ENCODE measurements at regions not wholly inside any gene's neighbourhood (a gene's known extent, or its start where the extent isn't known, plus 50 kb on each side); places are given as distances from the start of the nearest gene placed in this dataset.

DNA sequence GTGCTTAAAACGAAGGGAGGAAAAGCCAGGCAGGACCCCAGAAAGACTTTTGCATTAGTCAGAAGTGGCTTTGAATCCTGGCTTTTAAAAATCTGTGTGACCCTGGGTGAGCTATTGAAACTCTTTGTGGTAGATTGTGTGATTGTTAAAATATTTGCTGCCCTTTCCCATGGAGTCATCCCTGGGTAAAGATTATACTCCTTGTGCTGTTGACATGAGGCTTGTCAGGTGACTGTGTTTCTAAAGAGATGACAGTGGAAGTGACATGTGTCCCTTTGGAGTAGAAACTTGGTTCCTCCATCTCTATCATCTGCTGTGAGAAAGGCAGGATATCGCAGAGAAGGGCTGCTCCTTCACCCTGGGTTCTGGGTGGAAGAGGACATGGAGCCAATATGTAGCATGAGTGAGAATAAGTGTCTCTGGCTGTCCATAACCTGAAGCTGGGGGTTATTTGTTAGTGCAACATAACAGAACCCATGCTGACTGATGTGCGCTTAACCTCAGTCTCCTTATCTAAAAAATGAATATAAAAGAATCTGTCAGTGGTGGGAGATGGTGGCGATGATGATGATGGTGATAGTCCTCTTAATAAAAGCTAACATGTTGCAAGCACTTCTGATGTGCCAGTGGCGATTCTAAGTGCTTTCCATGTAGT lies 187.6 kb downstream of the RHOU start:
- no peak for DNase-seq

DNA sequence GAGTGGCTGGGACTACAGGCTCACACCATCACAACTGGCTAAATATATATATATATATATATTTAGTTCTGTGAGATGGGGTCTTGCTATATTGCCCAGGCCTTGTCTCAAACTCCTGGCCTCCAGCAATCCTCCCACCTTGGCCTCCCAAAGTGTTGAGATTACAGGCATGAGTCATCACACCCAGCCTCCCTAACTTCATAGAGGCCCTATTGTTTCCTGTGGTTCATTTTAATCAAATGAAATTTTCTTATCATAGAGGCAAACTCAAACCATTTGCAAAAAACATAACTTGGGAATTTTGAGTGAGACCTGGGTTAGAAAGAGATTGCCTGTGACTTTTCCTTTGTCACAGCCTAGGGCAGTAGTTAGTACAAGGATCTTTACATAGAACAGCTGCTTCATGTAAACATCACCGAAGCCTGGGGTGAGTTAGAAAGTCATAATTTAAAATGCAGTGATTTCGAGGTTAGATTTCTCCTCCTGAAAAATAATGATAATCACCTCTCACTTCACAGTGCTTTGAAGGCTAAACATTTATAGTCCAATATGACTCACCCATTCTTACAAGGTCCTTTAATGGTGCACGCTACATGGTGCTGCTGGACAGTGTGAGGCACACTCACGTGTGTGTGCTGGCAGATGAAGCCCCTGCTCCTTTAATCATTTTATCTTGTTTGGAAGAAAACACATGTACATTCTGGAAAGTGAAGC lies 188.9 kb downstream of the RHOU start:
- no peak for DNase-seq

DNA sequence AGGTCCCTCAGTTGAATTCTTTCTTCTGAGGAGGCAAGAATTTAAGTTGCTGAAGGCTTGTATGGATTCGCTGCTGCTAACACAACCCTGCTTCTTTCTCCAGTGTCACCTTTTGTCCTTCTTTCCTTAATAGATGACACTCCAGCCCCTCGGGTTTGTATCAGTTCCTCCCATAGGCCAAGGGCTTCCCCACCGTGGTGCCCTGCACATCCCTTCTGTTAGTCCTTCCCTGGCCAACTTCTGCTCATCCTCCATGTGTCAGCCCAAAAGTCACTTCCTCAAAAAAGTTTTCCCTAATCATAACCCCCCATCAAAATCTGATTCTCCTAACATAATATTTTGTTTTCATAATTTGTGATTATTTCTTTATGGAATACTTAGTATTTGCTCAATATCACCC lies 190.4 kb downstream of the RHOU start:
- DNase-seq: no peak

DNA sequence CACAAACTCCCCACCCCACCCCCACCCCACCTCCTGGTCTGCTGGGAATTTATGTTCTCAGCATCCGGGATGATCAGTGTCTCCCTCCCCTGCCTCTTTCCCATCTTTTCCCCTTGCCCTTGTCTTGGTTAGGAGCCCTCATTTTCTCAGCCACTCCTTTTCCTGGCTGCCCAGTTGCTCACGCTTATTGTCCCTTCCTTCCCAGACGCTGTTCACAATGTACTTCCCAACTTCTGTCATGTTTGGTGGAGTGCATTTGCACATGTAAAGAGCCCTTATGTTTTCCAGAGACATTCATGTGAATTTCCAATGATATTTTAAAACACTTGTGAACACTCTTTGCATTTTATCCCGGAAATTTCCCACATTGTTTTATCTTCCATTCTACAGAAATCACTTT lies 192.1 kb downstream of the RHOU start:
- no peak for DNase-seq

DNA sequence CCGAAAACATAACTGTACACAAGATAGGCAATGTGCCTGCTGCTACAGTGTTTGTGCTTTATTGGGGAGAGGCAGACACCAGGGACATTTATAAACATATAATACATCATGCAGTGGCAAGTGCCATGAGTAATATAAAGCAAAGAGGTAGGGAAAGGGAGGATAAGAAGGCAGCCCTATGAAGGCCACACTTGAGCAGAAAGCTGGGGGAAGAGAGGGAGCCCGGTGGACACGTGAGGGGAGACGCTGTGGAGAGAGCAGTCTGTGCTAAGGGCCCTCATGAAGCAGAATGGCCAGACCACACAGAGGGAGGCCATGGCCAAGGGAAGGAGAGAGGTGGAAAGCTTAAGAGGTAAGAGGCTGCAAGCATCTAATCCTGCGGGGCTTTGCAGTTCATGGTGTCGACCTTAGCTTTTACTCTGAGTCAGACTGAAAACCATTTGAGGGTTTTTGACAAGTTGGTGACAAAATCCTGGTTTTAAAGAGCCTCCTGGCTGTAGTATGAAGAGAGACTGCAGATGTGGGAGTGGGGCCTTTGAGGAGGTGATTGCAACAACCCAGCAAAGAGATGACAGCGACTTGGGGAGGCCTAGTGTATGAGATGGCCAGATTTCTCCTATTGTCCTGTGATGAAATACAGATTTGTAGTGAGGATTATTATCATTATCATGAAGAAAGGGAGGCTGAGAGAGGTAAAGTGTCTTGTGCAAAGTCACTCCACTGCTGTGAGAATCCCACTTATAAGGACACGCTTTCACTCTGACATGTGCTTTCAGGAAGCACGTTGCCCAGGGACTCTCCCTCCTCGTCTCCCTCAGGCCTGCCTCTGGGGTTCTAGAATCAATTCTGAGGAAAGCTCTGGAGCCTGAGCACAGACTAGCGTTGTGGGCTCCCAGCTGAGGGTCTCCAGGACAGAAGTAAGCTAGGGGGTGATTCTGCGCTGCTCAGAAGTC lies 192.9 kb downstream of the RHOU start:
- DNase-seq: no peak

DNA sequence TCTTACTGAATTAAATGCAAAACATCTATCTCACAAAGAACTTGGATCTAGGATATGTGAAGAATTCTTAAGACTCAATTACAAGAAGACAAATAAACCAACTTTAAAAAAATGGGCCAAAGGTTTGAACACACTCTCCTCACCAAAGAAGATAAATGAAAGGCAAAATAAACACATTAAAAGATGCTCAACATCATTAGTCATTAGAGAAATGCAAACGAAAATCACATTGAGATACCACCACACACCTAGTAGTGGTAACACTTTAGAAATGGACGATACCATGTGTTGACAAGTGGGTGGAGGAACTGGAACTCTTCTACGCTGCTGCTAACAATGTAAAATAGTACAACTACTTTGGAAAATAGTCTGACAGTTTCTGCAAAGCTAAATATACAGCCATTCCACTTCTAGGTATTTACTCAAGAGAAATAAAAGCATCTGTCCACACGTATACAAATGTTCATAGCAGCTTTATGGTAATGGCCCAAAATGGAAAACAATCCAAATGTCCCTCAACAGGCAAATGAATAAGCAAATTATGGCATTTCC lies 194.3 kb downstream of the RHOU start:
- no peak for DNase-seq

DNA sequence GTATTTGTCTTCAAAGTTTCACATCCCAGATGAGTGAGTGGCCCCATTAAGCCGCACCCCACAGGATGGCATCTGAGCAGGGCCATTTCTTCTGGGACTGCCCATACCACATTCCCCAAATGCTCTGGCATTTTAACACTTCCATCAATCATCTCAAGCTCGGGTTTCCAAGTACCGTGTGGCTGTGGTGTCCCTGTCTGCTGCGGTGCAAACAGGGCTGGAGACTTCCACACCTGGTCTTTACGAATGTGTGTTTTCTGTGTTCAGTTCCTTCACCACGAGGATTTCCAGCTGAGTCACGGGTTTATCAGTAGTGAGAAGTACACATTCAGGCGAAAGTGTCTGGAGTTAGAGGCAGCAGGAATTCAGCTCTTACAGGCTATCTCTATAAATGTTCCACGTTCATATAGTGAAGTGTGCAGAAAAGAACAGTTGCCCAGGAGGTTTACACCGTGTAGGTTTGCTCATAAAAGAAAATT lies 195.2 kb downstream of the RHOU start:
- DNase-seq: no peak

DNA sequence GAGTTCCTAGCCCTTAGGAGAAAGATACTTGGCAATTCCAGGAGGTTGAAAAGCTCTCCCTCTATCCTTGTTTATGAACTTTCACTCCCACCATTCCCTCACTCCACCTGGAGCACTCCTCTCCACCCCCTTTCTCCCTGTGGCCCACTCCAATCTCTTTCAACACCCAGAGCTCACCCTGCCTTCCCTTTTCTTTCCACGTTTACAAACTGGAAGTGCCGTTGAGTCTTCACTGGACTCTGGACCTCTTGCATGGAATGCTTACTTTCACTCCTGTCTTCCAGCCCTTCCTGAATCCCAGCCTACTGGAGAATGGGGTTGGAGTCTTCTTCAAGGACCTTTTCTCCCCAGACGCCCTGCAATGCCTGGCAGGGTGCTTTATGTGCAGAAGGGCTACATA lies 198.5 kb downstream of the RHOU start:
- no peak for DNase-seq

DNA sequence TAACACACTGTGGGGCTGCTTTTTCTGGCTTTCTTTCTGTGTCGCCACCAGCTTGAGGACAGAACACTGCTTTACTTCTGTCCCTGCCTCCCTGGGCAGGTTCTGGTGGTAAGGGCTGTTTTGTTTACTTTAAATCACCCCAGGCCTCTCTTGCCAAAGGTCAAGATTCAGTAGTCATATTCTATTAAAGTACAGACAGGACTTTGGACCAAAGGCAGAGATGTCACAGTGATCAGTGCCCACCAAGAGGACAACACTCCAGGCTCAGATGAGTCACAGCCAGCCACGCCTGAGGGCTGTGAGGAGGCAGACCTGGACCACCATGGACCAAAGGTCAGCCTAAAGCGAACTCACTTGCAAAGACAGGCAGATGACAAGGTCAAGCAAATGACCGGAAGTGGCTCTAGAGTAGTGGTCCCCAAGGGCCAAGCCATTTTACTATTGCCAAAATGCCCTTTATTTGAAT lies 200.0 kb downstream of the RHOU start:
- no peak for DNase-seq

DNA sequence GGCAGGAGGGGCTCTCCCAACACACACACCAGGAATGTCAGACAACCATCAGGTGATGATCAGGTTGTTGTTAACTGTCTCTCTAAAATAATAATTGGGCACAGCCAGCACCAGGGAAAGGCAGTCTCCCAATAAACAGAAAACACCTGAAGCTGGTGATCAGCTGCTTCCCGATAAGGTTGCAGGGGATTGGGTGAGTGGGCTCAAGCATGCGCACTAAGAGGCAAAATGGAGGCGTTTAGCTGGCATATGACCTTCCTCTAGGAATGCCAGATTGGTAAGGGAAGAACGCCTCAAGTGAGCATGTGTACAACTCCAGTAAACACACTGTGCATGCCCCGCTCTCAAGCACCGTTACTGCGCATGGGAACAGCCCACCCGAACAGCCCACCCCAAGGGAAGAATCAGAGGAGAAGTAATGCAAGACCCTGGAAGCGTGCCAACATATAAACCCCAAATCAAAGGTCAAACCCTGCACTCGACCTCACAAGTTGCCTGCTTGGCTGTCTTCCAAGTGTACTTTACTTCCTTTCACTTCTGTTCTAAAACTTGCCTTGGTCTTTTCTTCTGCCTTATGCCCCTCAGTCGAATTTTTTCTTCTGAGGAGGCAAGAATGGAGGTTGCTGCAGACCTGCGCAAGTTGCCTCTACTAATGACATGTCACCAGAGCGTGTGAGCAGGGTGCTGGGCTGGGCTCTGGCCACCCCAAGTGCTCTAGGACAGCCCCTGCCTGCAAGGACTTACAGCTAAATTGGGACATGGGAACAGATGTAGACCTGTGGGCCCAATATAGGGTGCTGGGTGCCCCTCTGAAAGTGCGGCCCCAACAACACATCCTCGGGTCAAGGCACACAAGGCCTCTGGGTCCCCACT lies 200.8 kb downstream of the RHOU start:
- DNase-seq: no peak

DNA sequence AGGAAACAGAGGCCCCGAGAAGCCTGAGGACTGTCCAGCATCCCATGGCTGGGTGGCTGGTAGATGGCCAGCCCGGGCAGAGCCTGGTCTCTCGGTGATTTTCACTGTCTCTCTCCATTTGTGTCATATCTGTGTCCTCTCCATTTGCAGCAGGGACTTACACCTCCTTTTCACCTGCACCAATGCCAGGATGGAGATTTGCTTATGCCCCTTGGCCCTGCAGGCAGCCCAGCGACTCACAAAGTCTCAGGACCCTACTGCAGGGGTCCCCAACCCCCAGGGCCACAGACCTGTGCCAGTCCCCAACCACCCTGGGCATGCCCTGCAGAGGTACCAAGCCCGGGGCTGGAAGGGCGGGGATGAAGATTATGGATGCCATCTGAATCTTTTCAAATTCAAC lies 201.6 kb downstream of the RHOU start:
- no peak for DNase-seq

DNA sequence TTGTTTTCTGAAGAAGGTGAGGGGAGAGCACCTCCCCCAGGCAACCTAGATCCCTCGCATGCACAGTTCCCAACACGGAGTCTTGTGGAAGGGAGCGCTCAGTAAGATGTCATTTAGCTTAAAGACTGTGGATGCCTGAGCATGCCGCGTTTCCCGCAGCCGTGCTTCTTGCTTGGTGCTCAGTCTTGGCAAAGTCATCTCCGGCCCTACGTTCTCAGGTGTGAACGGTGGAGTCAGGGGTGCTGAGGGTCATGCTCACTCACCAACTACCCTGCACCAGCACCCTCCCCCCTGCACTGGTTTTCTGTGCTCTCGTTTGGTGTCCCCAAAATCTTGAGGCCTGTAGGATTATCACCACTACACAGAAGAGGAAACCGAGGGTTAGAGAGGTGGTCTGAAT lies 202.1 kb downstream of the RHOU start:
- DNase-seq: no peak

DNA sequence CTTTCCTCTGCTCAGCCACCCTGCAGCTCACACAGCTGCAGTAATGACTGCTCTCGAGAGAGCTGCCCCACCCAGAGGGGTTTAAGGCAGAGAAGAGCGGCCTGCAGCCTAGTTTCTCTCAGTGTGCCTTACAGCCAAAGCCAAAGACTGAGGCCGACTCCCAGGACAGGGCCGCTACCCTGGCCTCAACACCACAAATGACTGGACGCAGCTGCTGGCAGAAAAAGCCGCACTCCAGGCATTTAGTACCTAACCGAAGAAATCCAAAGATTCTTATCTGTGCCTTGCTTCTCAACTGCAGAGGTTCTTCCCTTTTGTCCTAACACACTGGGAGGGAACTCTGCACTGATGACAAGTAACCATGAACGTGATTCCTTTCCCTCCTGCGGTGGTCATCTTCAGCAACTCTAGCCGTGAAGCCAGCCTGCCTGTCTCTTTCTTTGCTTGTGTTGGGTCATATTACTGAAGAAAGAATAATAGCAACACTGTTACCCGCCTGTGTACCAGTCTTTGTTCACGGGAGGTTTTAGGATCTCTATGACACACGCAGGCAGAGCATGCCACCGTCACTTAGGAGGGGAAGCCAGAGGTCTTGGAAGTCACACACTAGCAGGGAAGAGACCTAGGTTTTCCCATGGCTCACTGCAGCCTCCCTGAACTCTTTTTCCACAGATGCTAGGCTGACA lies 202.7 kb downstream of the RHOU start:
- DNase-seq: no peak

DNA sequence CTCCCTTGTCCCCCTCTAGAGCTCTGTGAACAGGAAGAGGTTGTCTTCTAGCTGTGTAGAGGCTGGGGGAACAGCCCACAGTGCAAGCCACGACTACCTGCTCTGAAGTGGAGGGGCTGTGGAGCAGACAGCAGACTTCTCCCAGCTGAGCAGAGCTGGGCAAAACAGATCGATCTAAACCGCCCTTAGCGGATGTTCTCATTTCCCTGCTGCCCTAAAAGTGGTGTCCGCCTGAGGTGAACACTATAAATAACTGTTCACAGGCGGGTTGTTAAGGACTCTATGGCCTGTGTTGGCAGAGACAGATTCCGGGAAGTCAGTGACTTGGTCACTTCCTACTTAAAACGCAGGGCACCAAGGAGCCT lies 203.2 kb downstream of the RHOU start:
- DNase-seq: no peak

DNA sequence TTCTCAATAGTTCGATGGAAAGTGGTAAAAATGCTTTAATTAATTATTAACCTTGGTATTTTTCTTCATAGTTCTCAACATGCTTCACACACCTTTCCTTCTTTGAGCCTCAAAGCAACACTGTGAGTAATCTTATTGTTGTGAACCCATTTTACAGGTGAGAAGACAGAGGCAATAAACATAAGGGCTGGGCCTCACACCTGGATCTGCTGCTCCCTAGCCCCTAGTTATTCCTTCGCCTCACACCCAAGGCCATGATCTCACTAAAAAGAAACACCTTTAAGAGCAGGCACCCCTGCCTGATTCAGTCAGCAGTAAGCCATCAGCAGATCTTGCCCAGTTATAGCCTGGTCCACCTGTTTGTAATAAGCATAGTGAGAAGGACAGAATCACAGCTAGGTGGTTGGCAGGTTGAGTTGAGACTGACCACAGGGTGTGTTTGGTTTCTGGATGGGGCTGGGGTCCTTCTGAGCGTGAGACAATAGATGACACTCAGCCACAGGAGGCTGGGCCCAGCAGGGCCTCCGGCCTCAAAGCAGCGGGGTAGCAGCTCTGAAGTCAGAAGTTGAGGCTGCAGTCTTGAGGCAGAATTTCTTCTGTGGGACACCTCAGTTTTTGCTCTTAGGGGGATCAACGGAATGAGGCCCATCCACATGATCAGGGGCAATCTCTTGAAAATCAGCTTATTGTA lies 203.9 kb downstream of the RHOU start:
- no peak for DNase-seq

DNA sequence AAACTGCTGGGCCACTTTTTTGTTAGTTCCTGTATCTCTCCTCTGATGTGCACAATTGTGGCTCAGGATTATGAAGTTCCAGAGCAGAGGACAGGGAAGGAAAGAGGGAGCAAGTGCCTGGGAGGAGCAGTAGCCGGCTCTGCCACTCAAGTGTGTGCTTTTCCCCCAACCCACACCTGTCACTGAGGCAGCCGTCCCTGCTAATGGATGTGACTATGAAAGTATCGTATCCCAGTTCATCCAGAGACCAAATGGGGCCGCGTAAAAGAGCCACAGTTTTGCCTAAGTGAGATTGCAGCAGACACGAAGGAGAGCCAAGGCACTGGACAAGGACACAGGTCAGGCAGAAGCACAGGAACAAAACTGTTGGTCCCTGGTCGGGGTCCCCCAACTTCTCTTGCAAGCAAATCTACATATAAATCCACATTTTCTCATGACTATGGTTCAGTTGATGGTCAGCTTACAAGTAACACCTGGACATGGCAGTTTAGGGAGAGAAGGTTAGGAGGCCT lies 204.7 kb downstream of the RHOU start:
- DNase-seq: no peak

DNA sequence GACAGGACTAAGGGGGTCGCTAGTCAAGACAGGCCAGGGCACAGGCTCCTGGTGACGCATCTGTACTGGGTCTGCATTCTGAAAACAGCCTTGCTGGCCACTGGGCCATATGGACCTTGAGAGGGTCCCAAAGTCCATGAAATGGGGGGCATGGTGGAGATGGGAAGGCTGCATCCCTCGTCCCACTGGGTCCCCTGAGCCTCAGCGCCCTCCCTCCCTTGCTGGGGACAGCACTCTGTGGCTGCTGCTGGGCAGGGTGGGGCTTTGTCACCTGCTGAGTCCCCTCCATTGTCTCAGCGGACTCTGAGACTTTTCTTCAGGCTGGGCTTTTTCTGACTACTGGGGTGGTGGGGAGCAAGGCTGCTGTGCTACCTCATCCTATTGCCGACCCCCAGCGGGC lies 205.2 kb downstream of the RHOU start:
- DNase-seq: no peak

DNA sequence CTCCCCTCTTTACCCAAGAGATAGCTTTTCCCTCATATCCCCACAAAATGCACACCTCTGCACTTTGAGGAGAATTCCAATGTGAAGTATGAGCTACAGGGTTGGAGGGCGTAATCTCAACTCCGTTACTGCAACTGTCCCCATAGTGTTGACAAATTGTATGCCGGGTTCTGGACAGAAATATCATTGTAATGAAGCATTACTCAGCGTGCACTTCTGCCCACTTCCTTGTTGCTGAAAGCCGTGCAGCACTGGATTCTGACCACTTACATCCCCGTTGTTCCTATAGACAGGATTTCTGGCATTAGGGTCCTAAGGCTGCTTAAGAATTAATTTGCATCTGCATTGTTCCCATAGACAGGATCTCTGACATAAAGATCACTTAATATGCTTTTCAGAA lies 205.6 kb downstream of the RHOU start:
- DNase-seq: no peak

DNA sequence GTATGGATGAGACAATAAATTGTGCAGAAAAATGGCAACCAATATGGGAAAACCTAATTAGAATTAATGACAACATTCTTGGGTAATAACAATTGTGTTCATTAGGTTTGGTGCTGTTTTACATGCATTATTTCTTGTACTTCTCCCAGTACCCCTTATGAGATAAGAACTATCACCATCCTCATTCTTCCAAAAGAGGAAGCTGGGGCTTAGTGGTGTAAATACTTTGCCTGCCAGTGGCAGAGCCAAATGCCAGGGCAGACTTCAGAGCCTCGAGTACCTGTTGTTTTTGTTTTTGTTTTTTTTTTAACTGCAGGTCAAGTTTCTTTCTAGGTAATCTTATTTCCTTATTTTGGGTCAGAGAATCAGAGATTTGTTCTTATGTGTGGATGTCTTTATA lies 206.4 kb downstream of the RHOU start:
- no peak for DNase-seq

DNA sequence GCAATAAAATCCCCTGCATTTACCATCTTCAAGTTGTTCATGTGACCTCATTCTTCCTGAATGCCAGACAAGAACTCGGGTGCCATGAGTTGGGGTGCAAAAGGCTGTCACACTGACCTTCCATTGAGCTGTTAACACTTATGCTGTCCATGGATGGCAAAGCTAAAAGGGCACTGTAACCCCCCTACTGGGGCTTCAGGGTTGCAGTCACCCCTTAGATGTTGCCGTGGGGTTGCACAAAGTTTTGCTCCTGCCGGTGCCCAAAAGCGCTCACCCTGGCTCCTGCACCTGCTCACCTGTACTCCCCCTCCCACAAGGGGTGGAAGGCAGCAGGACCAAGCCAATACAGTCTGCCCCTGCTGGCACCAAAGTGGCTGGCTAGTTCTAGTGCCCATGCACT lies 208.2 kb downstream of the RHOU start:
- DNase-seq: no peak
